ENCODE measurements at regions not wholly inside any gene's neighbourhood (a gene's known extent, or its start where the extent isn't known, plus 50 kb on each side); places are given as distances from the start of the nearest gene placed in this dataset.
"Not testable (repeated sequence)": the region's sequence is repeated elsewhere in the genome, so short reads cannot be mapped to it uniquely, and the experiment has no call there.

GRCh38 chr15:22141106-22141505 is 60.8 kb downstream of the OR4M2 start:
- TF ChIP-seq EZH2phosphoT487 (IDR thresholded peaks at IDR 0.05; ENCODE audit: low read depth); CTCF (IDR thresholded peaks at IDR 0.05; ENCODE audit: low read depth, low read length): not testable (repeated sequence)

Measured in OCI-LY3 (cell line).